Left ventricle myocardium superior (tissue), 1 donor: ENCODE measurements at regions not wholly inside any gene's neighbourhood (a gene's known extent, or its start where the extent isn't known, plus 50 kb on each side); places are given as distances from the start of the nearest gene placed in this dataset.

Source experiments
- ATAC-seq: fragments of 200-7000 bp; cut with Tn5 transposase; one replicate; pipeline ENCODE4 v1.9.1; 2020; ENCODE audit warnings: mild to moderate bottlenecking, moderate library complexity
- DNase-seq: peaks from one replicate; pipeline ENCODE4 v3.0.0-alpha.2; 2020
- intact Hi-C: fragments of 100-400 bp; cut with micrococcal nuclease; formaldehyde crosslinking; loops from one replicate; pipeline ENCODE4 v1.11.0; 2022
- donor health status: DM: no; HTN: yes; CAD: no; lungs with severe emphysema.

GRCh38 chr6:24987446-24988115 lies 51.8 kb upstream of the RIPOR2 start:
- DNase-seq (no peak), ATAC-seq (no peak)
- intact Hi-C loops: no loop called here

GRCh38 chr6:24988562-24988961 lies 52.8 kb upstream of the RIPOR2 start:
- intact Hi-C loops: no loop called here
- ATAC-seq (no peak), DNase-seq (no peak)

- DNase-seq (no peak), ATAC-seq (no peak)
- intact Hi-C loops: loop anchor here (2.0 kb wide), 1 partner anchor 134 kb away; no protein-coding TSS in a partner anchor
Measured at GRCh38 chr6:24990236-24990845, 54.6 kb upstream of the RIPOR2 start.

GRCh38 chr6:24990944-24991809 lies 55.4 kb upstream of the RIPOR2 start:
- intact Hi-C loops: loop anchor here (2.0 kb wide), 1 partner anchor 134 kb away; no protein-coding TSS in a partner anchor
- no peak for DNase-seq
- no peak for ATAC-seq

- ATAC-seq (peak; percentile 78), DNase-seq (peak; percentile 34)
- intact Hi-C loops: loop anchor here (2.0 kb wide), 1 partner anchor 135 kb away; no protein-coding TSS in a partner anchor
Measured at GRCh38 chr6:24991810-24992467, 56.2 kb upstream of the RIPOR2 start.

GRCh38 chr6:24994812-24995211 lies 59.1 kb upstream of the RIPOR2 start:
- DNase-seq (no peak), ATAC-seq (no peak)
- intact Hi-C loops: no loop called here

GRCh38 chr6:24995270-24995669 lies 59.5 kb upstream of the RIPOR2 start:
- intact Hi-C loops: no loop called here
- DNase-seq (no peak), ATAC-seq (no peak)

- peak; percentile 42 for ATAC-seq
- intact Hi-C loops: no loop called here
- no peak for DNase-seq
Measured at GRCh38 chr6:24996269-24996836, 60.6 kb upstream of the RIPOR2 start.

- DNase-seq: no peak
- intact Hi-C loops: no loop called here
- no peak for ATAC-seq
Measured at GRCh38 chr6:24997231-24997630, 61.5 kb upstream of the RIPOR2 start.

GRCh38 chr6:24997905-24998304 lies 62.1 kb upstream of the RIPOR2 start:
- ATAC-seq (no peak), DNase-seq (no peak)
- intact Hi-C loops: no loop called here

- ATAC-seq: no peak
Measured at GRCh38 chr6:25002326-25003091, 66.7 kb upstream of the RIPOR2 start.

GRCh38 chr6:25004357-25004756 lies 68.6 kb upstream of the RIPOR2 start:
- intact Hi-C loops: no loop called here
- ATAC-seq: no peak

More at GRCh38 chr6:25002326-25003091, 66.7 kb upstream of the RIPOR2 start:
- no peak for DNase-seq
- intact Hi-C loops: no loop called here

GRCh38 chr6:25005010-25005409 lies 69.2 kb upstream of the RIPOR2 start:
- intact Hi-C loops: no loop called here
- ATAC-seq: no peak
- DNase-seq: no peak

More at GRCh38 chr6:25004357-25004756, 68.6 kb upstream of the RIPOR2 start:
- DNase-seq: no peak

- no peak for DNase-seq
- intact Hi-C loops: no loop called here
- ATAC-seq: no peak
Measured at GRCh38 chr6:25006075-25006474, 70.3 kb upstream of the RIPOR2 start.

- ATAC-seq: peak; percentile 91
- intact Hi-C loops: no loop called here
- DNase-seq: peak; percentile 43
Measured at GRCh38 chr6:25006565-25007001, 70.8 kb upstream of the RIPOR2 start.

- no peak for DNase-seq
- intact Hi-C loops: no loop called here
- ATAC-seq: no peak
Measured at GRCh38 chr6:25007269-25007699, 71.5 kb upstream of the RIPOR2 start.

- intact Hi-C loops: no loop called here
- ATAC-seq: no peak
- no peak for DNase-seq
Measured at GRCh38 chr6:25008707-25009392, 73.1 kb upstream of the RIPOR2 start.

- intact Hi-C loops: no loop called here
- DNase-seq: no peak
- ATAC-seq: no peak
Measured at GRCh38 chr6:25009393-25009710, 73.6 kb upstream of the RIPOR2 start.
